SK-N-SH treated with all-trans-retinoic acid at 6 μM for 48 hours (cell line): ENCODE measurements at regions not wholly inside any gene's neighbourhood (a gene's known extent, or its start where the extent isn't known, plus 50 kb on each side); places are given as distances from the start of the nearest gene placed in this dataset.

ENCODE experiments used
- ATAC-seq: fragments of 200-7000 bp; cut with Tn5 transposase; 3 replicates; pipeline ENCODE4 v1.9.1; 2020; ENCODE audit warnings: mild to moderate bottlenecking, moderate library complexity
- ARNTL ChIP-seq: fragments of 450-650 bp; formaldehyde crosslinking; IDR thresholded peaks from 2 replicates; pipeline ENCODE4 v1.5.0; 2020; ENCODE audit warnings: low read depth, mild to moderate bottlenecking, moderate library complexity, borderline replicate concordance
- BACH2 ChIP-seq: fragments of 250-450 bp; sonication (Bioruptor Pico); IDR thresholded peaks from 2 replicates; pipeline ENCODE4 v1.9.0; 2021; ENCODE audit warnings: mild to moderate bottlenecking, borderline replicate concordance
- CREB5 ChIP-seq: fragments of 250-450 bp; sonication (Bioruptor Pico); IDR thresholded peaks from 2 replicates; pipeline ENCODE4 v1.5.1; 2020; ENCODE audit warnings: low read depth, mild to moderate bottlenecking, moderate library complexity
- CSDC2 ChIP-seq: fragments of 250-450 bp; sonication (Bioruptor Pico); IDR thresholded peaks from 2 replicates; pipeline ENCODE4 v1.5.0; 2020; ENCODE audit warnings: mild to moderate bottlenecking, moderate library complexity
- CSRNP3 ChIP-seq: fragments of 250-450 bp; sonication (Bioruptor Pico); IDR thresholded peaks from 2 replicates; pipeline ENCODE4 v1.5.1; 2021; ENCODE audit warnings: mild to moderate bottlenecking, moderate library complexity
- ESRRG ChIP-seq: fragments of 250-450 bp; sonication (Bioruptor Pico); IDR thresholded peaks from 2 replicates; pipeline ENCODE4 v1.6.1; 2021; ENCODE audit warnings: mild to moderate bottlenecking
- GLIS3 ChIP-seq: fragments of 250-450 bp; sonication (Bioruptor Pico); IDR thresholded peaks from 2 replicates; pipeline ENCODE4 v1.5.0; 2020; ENCODE audit warnings: mild to moderate bottlenecking, moderate library complexity
- ISL1 ChIP-seq: fragments of 250-450 bp; sonication (Bioruptor Pico); IDR thresholded peaks from 2 replicates; pipeline ENCODE4 v2.1.2; 2022; ENCODE audit warnings: mild to moderate bottlenecking, moderate library complexity
- OSR1 ChIP-seq: fragments of 250-450 bp; sonication (Bioruptor Pico); IDR thresholded peaks from 2 replicates; pipeline ENCODE4 v1.8.0; 2022; ENCODE audit warnings: moderate library complexity, mild to moderate bottlenecking, inconsistent platforms
- POU6F1 ChIP-seq: fragments of 250-450 bp; sonication (Bioruptor Pico); IDR thresholded peaks from 2 replicates; pipeline ENCODE4 v1.8.0; 2021; ENCODE audit warnings: low read depth, mild to moderate bottlenecking, moderate library complexity, borderline replicate concordance
- PPARA ChIP-seq: fragments of 250-450 bp; sonication (Bioruptor Pico); IDR thresholded peaks from 2 replicates; pipeline ENCODE4 v1.5.0; 2020; ENCODE audit warnings: mild to moderate bottlenecking, borderline replicate concordance
- RARB ChIP-seq: fragments of 250-450 bp; sonication (Bioruptor Pico); IDR thresholded peaks from 2 replicates; pipeline ENCODE4 v1.8.0; 2021; ENCODE audit warnings: mild to moderate bottlenecking, moderate library complexity
- SNAI2 ChIP-seq: fragments of 250-450 bp; sonication (Bioruptor Pico); IDR thresholded peaks from 2 replicates; pipeline ENCODE4 v1.5.0; 2020; ENCODE audit warnings: mild to moderate bottlenecking, moderate library complexity
- TCF4 ChIP-seq: fragments of 250-450 bp; sonication (Bioruptor Pico); IDR thresholded peaks from 2 replicates; pipeline ENCODE4 v1.8.0; 2021; ENCODE audit warnings: mild to moderate bottlenecking, moderate library complexity, borderline replicate concordance
- TOX ChIP-seq: fragments of 250-450 bp; sonication (Bioruptor Pico); IDR thresholded peaks from 2 replicates; pipeline ENCODE4 v1.8.0; 2021; ENCODE audit warnings: mild to moderate bottlenecking, moderate library complexity, borderline replicate concordance
- ZC3H10 ChIP-seq: fragments of 250-450 bp; sonication (Bioruptor Pico); IDR thresholded peaks from 2 replicates; pipeline ENCODE4 v1.5.1; 2021; ENCODE audit warnings: mild to moderate bottlenecking, moderate library complexity
- ZFP3 ChIP-seq: fragments of 250-450 bp; sonication (Bioruptor Pico); IDR thresholded peaks from 2 replicates; pipeline ENCODE4 v1.5.0; 2020; ENCODE audit warnings: mild to moderate bottlenecking, moderate library complexity
- ZFP30 ChIP-seq: fragments of 450-650 bp; formaldehyde crosslinking; IDR thresholded peaks from 2 replicates; pipeline ENCODE4 v1.5.0; 2022; ENCODE audit warnings: mild to moderate bottlenecking, moderate library complexity
- ZNF565 ChIP-seq: fragments of 450-650 bp; formaldehyde crosslinking; conservative IDR thresholded peaks from 2 replicates; pipeline ENCODE4 v1.5.0; 2020; ENCODE audit warnings: low read depth, mild to moderate bottlenecking, moderate library complexity
- ZNF70 ChIP-seq: fragments of 450-650 bp; formaldehyde crosslinking; IDR thresholded peaks from 2 replicates; pipeline ENCODE4 v1.5.0; 2020; ENCODE audit warnings: mild to moderate bottlenecking, moderate library complexity
- ZNF8 ChIP-seq: fragments of 450-650 bp; formaldehyde crosslinking; IDR thresholded peaks from 2 replicates; pipeline ENCODE4 v1.5.0; 2020; ENCODE audit warnings: mild to moderate bottlenecking, moderate library complexity
- TF ChIP-seq, protein P1 (sequence below): fragments of 250-450 bp; sonication (Bioruptor Pico); IDR thresholded peaks from 2 replicates; pipeline ENCODE4 v1.5.0; 2020; ENCODE audit warnings: mild to moderate bottlenecking, moderate library complexity

- TF ChIP-seq ZFP30 (CRISPR knock-in tag) (no peak), GLIS3 (CRISPR knock-in tag) (no peak), PPARA (no peak), SNAI2 (no peak), ESRRG (CRISPR knock-in tag) (no peak), TCF4 (CRISPR knock-in tag) (no peak), CSDC2 (no peak), ZNF565 (CRISPR knock-in tag) (no peak), BACH2 (no peak), ZNF8 (CRISPR knock-in tag) (no peak), ZNF70 (no peak), OSR1 (no peak), ISL1 (CRISPR knock-in tag) (no peak), TOX (CRISPR knock-in tag) (no peak)
- TF ChIP-seq, all 23 proteins: peak for 0
- ATAC-seq: no peak
Measured at GRCh38 chr13:111546921-111547675, 226.7 kb downstream of the TEX29 start.

DNA sequence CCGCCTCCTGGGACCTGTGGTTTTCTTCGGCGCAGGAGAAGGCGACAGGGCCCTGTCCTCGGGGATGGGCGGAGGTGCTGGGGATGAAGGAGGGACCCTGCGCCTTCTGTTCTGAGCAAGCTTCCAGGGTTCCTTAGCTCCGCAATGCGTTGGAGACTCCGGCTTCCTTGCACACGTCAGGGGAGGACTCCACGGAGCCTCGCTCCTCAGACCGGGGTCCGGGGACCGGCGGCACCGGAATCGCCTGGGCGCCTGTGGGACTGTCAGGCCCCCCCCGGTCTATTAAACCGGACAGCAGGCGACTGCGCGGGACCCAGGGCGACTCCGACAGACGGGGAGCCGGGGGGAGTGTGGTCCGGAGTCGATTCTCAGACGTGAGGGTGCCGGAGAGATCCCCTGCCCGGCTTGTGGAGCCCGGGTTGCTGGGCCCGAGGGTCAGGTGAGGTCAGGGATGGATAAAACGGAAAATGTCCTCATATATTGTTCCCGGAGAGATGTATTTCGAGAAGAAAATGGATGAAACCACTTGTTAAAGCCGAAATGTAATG is 227.4 kb downstream of the TEX29 start:
- ATAC-seq: no peak
- no peak for TF ChIP-seq ARNTL
- no peak for TF ChIP-seq RARB (CRISPR knock-in tag)
- no peak for TF ChIP-seq ESRRG (CRISPR knock-in tag)
- no peak for TF ChIP-seq ISL1 (CRISPR knock-in tag)

- no peak for ATAC-seq
- no peak for TF ChIP-seq OSR1
- no peak for TF ChIP-seq TCF4 (CRISPR knock-in tag)
- TF ChIP-seq CSDC2: no peak
- TF ChIP-seq ARNTL: no peak
- TF ChIP-seq ZC3H10: no peak
- TF ChIP-seq ZNF8 (CRISPR knock-in tag): no peak
- no peak for TF ChIP-seq BACH2
- no peak for TF ChIP-seq ZNF70
- TF ChIP-seq CSRNP3 (CRISPR knock-in tag): no peak
- TF ChIP-seq SNAI2: no peak
- TF ChIP-seq ZFP30 (CRISPR knock-in tag): no peak
Measured at GRCh38 chr13:111548301-111548700, 227.9 kb downstream of the TEX29 start.

DNA sequence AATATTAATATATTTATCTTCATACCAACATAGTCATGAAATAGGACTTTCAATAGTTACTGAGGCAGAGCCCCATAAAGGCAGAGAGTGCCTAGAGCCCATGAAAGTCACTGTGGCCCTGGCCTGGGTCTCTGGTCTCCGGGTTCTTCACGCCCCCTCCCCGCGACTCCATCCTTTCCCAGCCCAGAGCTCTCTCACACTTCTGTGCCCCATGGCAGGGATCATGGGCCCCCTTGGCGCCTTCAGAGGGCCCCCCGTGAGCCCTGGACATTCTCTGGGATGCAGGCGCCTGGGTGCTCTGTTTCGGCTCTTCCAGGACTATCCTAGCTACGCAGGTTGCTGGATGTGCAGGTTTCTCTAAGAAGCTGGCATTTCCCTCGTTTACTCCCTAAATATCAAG is 228.4 kb downstream of the TEX29 start:
- TF ChIP-seq POU6F1 (CRISPR knock-in tag) (no peak), ARNTL (no peak), ZNF8 (CRISPR knock-in tag) (no peak), PPARA (no peak), CSRNP3 (CRISPR knock-in tag) (no peak), ZC3H10 (no peak), ZNF70 (no peak), ZFP3 (CRISPR knock-in tag) (no peak), GLIS3 (CRISPR knock-in tag) (no peak), RARB (CRISPR knock-in tag) (no peak), CREB5 (no peak), CSDC2 (no peak), ESRRG (CRISPR knock-in tag) (no peak), ZNF565 (CRISPR knock-in tag) (no peak), TOX (CRISPR knock-in tag) (no peak), BACH2 (no peak), SNAI2 (no peak)
- TF ChIP-seq, protein P1, sequence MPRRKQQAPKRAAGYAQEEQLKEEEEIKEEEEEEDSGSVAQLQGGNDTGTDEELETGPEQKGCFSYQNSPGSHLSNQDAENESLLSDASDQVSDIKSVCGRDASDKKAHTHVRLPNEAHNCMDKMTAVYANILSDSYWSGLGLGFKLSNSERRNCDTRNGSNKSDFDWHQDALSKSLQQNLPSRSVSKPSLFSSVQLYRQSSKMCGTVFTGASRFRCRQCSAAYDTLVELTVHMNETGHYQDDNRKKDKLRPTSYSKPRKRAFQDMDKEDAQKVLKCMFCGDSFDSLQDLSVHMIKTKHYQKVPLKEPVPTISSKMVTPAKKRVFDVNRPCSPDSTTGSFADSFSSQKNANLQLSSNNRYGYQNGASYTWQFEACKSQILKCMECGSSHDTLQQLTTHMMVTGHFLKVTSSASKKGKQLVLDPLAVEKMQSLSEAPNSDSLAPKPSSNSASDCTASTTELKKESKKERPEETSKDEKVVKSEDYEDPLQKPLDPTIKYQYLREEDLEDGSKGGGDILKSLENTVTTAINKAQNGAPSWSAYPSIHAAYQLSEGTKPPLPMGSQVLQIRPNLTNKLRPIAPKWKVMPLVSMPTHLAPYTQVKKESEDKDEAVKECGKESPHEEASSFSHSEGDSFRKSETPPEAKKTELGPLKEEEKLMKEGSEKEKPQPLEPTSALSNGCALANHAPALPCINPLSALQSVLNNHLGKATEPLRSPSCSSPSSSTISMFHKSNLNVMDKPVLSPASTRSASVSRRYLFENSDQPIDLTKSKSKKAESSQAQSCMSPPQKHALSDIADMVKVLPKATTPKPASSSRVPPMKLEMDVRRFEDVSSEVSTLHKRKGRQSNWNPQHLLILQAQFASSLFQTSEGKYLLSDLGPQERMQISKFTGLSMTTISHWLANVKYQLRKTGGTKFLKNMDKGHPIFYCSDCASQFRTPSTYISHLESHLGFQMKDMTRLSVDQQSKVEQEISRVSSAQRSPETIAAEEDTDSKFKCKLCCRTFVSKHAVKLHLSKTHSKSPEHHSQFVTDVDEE (CRISPR knock-in tag): no peak
- ATAC-seq: no peak
